ENCODE measurements at regions not wholly inside any gene's neighbourhood (a gene's known extent, or its start where the extent isn't known, plus 50 kb on each side); places are given as distances from the start of the nearest gene placed in this dataset.

GRCh38 chr20:51220293-51220706 is 197.4 kb upstream of the KCNG1 start:
- no peak overlapping the region for H3K4me3 ChIP-seq (ENCODE audit: control insufficient read depth, low read depth, low read length)
- peak; percentile 96 for TF ChIP-seq CTCF (IDR thresholded peaks at IDR 0.05; ENCODE audit: control insufficient read depth, insufficient read depth, low read depth, low read length, missing control alignments)
- no peak for DNase-seq (ENCODE audit: low read depth)

- TF ChIP-seq CTCF (IDR thresholded peaks at IDR 0.05; ENCODE audit: control insufficient read depth, insufficient read depth, low read depth, low read length, missing control alignments) = no peak
- no peak overlapping the region for H3K4me3 ChIP-seq (ENCODE audit: control insufficient read depth, low read depth, low read length)
- no peak for DNase-seq (ENCODE audit: low read depth)
Observed at GRCh38 chr20:51219544-51219943, 196.6 kb upstream of the KCNG1 start.

- no peak for DNase-seq (ENCODE audit: low read depth)
- TF ChIP-seq CTCF (IDR thresholded peaks at IDR 0.05; ENCODE audit: control insufficient read depth, insufficient read depth, low read depth, low read length, missing control alignments) = no peak
- no peak overlapping the region for H3K4me3 ChIP-seq (ENCODE audit: control insufficient read depth, low read depth, low read length)
Observed at GRCh38 chr20:51218603-51219002, 195.7 kb upstream of the KCNG1 start.

GRCh38 chr20:51217347-51218045 is 194.6 kb upstream of the KCNG1 start:
- no peak for DNase-seq (ENCODE audit: low read depth)
- no peak for TF ChIP-seq CTCF (IDR thresholded peaks at IDR 0.05; ENCODE audit: control insufficient read depth, insufficient read depth, low read depth, low read length, missing control alignments)
- H3K4me3 ChIP-seq (ENCODE audit: control insufficient read depth, low read depth, low read length) = no peak overlapping the region

- no peak for TF ChIP-seq CTCF (IDR thresholded peaks at IDR 0.05; ENCODE audit: control insufficient read depth, insufficient read depth, low read depth, low read length, missing control alignments)
- no peak for DNase-seq (ENCODE audit: low read depth)
- no peak overlapping the region for H3K4me3 ChIP-seq (ENCODE audit: control insufficient read depth, low read depth, low read length)
Observed at GRCh38 chr20:51216850-51217249, 193.9 kb upstream of the KCNG1 start.

- DNase-seq (ENCODE audit: low read depth) = no peak
- no peak overlapping the region for H3K4me3 ChIP-seq (ENCODE audit: control insufficient read depth, low read depth, low read length)
Observed at GRCh38 chr20:51212816-51213215, 189.9 kb upstream of the KCNG1 start.

More at GRCh38 chr20:51212816-51213215, 189.9 kb upstream of the KCNG1 start:
- TF ChIP-seq CTCF (IDR thresholded peaks at IDR 0.05; ENCODE audit: control insufficient read depth, insufficient read depth, low read depth, low read length, missing control alignments) = no peak

Measured in AG09309 (cell line).